ENCODE measurements at regions not wholly inside any gene's neighbourhood (a gene's known extent, or its start where the extent isn't known, plus 50 kb on each side); places are given as distances from the start of the nearest gene placed in this dataset.

GRCh38 chr3:66150977-66151376 lies 69.8 kb upstream of the SLC25A26 start:
- Histone ChIP-seq H3K36me3 (ENCODE audit: control insufficient read depth, insufficient read depth, low read length) (no peaks in the 10 kb centered on the region), H3K4me1 (no peaks in the 10 kb centered on the region), H3K4me2 (ENCODE audit: low read length) (no peak overlapping the region), H3K79me2 (no peaks in the 10 kb centered on the region), H3K27me3 (ENCODE audit: control insufficient read depth, insufficient read depth, low read length) (no peaks in the 10 kb centered on the region), H2AFZ (no peak overlapping the region), H3K9ac (no peak overlapping the region), H3K27ac (no peak overlapping the region), H3K9me3 (ENCODE audit: control insufficient read depth, low read length) (no peaks in the 10 kb centered on the region), H3K4me3 (ENCODE audit: low read depth, low read length) (no peak overlapping the region)
- no peak for TF ChIP-seq CTCF (IDR thresholded peaks at IDR 0.05)

- no peaks in the 10 kb centered on the region for H3K79me2 ChIP-seq
- no peak for TF ChIP-seq CTCF (IDR thresholded peaks at IDR 0.05)
- no peak overlapping the region for H2AFZ ChIP-seq
- H3K4me2 ChIP-seq (ENCODE audit: low read length), result no peak overlapping the region
- no peaks in the 10 kb centered on the region for H3K36me3 ChIP-seq (ENCODE audit: control insufficient read depth, insufficient read depth, low read length)
- no peaks in the 10 kb centered on the region for H3K4me1 ChIP-seq
- no peaks in the 10 kb centered on the region for H3K27me3 ChIP-seq (ENCODE audit: control insufficient read depth, insufficient read depth, low read length)
- H3K4me3 ChIP-seq (ENCODE audit: low read depth, low read length), result no peak overlapping the region
- H3K9ac ChIP-seq, result no peak overlapping the region
- no peaks in the 10 kb centered on the region for H3K9me3 ChIP-seq (ENCODE audit: control insufficient read depth, low read length)
- H3K27ac ChIP-seq, result no peak overlapping the region
Measured at GRCh38 chr3:66149269-66149668, 71.5 kb upstream of the SLC25A26 start.

- Histone ChIP-seq H3K4me2 (ENCODE audit: low read length) (no peak overlapping the region), H3K4me3 (ENCODE audit: low read depth, low read length) (no peak overlapping the region), H3K9me3 (ENCODE audit: control insufficient read depth, low read length) (no peaks in the 10 kb centered on the region), H3K36me3 (ENCODE audit: control insufficient read depth, insufficient read depth, low read length) (no peaks in the 10 kb centered on the region), H3K9ac (no peak overlapping the region), H3K4me1 (no peaks in the 10 kb centered on the region), H3K79me2 (no peaks in the 10 kb centered on the region), H3K27me3 (ENCODE audit: control insufficient read depth, insufficient read depth, low read length) (no peaks in the 10 kb centered on the region), H2AFZ (no peak overlapping the region), H3K27ac (no peak overlapping the region)
- no peak for TF ChIP-seq CTCF (IDR thresholded peaks at IDR 0.05)
Measured at GRCh38 chr3:66145408-66145733, 75.4 kb upstream of the SLC25A26 start.

GRCh38 chr3:66144568-66145407 lies 76.0 kb upstream of the SLC25A26 start:
- H3K27me3 ChIP-seq (ENCODE audit: control insufficient read depth, insufficient read depth, low read length), result no peaks in the 10 kb centered on the region
- no peak overlapping the region for H2AFZ ChIP-seq
- H3K36me3 ChIP-seq (ENCODE audit: control insufficient read depth, insufficient read depth, low read length), result no peaks in the 10 kb centered on the region
- H3K9me3 ChIP-seq (ENCODE audit: control insufficient read depth, low read length), result no peaks in the 10 kb centered on the region
- no peaks in the 10 kb centered on the region for H3K4me1 ChIP-seq
- no peak overlapping the region for H3K4me2 ChIP-seq (ENCODE audit: low read length)
- TF ChIP-seq CTCF (IDR thresholded peaks at IDR 0.05), result no peak
- no peak overlapping the region for H3K27ac ChIP-seq
- H3K4me3 ChIP-seq (ENCODE audit: low read depth, low read length), result no peak overlapping the region
- H3K9ac ChIP-seq, result no peak overlapping the region
- H3K79me2 ChIP-seq, result no peaks in the 10 kb centered on the region

- no peak overlapping the region for H3K9ac ChIP-seq
- H2AFZ ChIP-seq, result no peak overlapping the region
- no peaks in the 10 kb centered on the region for H3K79me2 ChIP-seq
- H3K27ac ChIP-seq, result no peak overlapping the region
- no peak overlapping the region for H3K4me3 ChIP-seq (ENCODE audit: low read depth, low read length)
- H3K36me3 ChIP-seq (ENCODE audit: control insufficient read depth, insufficient read depth, low read length), result no peaks in the 10 kb centered on the region
- TF ChIP-seq CTCF (IDR thresholded peaks at IDR 0.05), result no peak
- H3K4me2 ChIP-seq (ENCODE audit: low read length), result no peak overlapping the region
- H3K27me3 ChIP-seq (ENCODE audit: control insufficient read depth, insufficient read depth, low read length), result no peaks in the 10 kb centered on the region
- H3K4me1 ChIP-seq, result no peaks in the 10 kb centered on the region
- no peaks in the 10 kb centered on the region for H3K9me3 ChIP-seq (ENCODE audit: control insufficient read depth, low read length)
Measured at GRCh38 chr3:66142079-66142478, 78.7 kb upstream of the SLC25A26 start.

All from parathyroid adenoma (tissue), 2 donors.